PFSK-1 (cell line): ENCODE measurements at regions not wholly inside any gene's neighbourhood (a gene's known extent, or its start where the extent isn't known, plus 50 kb on each side); places are given as distances from the start of the nearest gene placed in this dataset.

ENCODE experiments used
- FOXP2 ChIP-seq: optimal IDR thresholded peaks from 2 replicates; pipeline ENCODE3; 2011; ENCODE audit warnings: borderline replicate concordance, control low read depth, inconsistent platforms; ENCODE audit not compliant: insufficient read depth; ENCODE audit errors: extremely low read length, extremely low read depth
- POLR2AphosphoS5 ChIP-seq: IDR thresholded peaks from 2 replicates; pipeline ENCODE4 v1.6.1; 2012; ENCODE audit warnings: low read depth, mild to moderate bottlenecking, control low read depth, low read length, moderate library complexity
- REST ChIP-seq, 2 experiments: IDR thresholded peaks; 2 replicates each; pipeline versions ENCODE4 v1.6.1 to v1.8.0; 2011 to 2012; ENCODE audit warnings: low read depth in 2 of 2, low read length in 2 of 2, control low read depth in 1 of 2, inconsistent platforms in 1 of 2, mild to moderate bottlenecking in 1 of 2, moderate library complexity in 1 of 2; ENCODE audit not compliant: insufficient read depth in 1 of 2
- SIN3A ChIP-seq: IDR thresholded peaks from 2 replicates; pipeline ENCODE4 v1.6.1; 2012; ENCODE audit warnings: mild to moderate bottlenecking, low read length, moderate library complexity, borderline replicate concordance; ENCODE audit not compliant: insufficient read depth
- TAF1 ChIP-seq: IDR thresholded peaks from 2 replicates; pipeline ENCODE4 v1.6.1; 2012; ENCODE audit warnings: low read length, control low read depth, borderline replicate concordance; ENCODE audit not compliant: insufficient read depth

DNA sequence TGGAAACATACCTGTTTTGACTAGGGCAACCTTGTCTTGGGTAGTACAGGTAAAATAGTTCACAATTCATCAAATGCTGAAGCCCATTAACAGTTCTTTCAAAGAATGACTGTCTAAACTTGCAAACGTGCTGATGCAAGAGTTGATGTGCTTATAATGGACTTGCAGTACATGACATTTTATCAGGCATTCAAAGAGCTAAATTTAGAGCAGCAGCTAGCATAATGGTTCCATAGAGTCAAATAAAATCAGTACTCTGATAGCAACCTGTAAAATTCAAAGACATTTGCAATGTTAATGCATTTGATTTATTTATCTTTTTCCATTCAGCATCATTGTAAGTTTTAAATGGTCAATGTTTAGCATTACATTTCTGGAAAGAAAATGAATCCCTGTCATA, 979.7 kb upstream of the SLC10A2 start:
- TF ChIP-seq TAF1 (no peak), FOXP2 (no peak), SIN3A (no peak), POLR2AphosphoS5 (no peak), REST (IDR thresholded peaks at IDR 0.05; ENCODE audit: insufficient read depth in 1 of 2, low read depth in 2 of 2, low read length in 2 of 2) (no peak)

DNA sequence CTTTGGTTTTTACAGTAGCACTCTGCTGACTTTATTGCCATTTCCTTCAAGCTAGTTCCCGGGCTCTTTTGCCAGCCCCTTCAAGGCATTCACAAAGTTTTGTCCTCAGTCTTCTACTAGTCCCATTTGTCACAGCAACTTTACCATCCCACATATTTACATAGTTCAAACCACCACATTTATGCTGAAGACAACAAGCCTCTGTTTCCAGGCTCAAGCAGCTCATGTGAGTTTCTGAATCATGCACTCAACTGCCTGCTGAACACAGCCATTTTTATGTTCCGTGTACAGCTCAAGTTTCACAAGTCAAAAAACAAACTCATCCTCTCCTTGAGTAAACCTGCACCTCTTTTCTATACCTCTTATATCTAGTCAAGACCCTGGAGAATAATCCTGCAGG, 977.0 kb upstream of the SLC10A2 start:
- TF ChIP-seq REST (IDR thresholded peaks at IDR 0.05; ENCODE audit: insufficient read depth in 1 of 2, low read depth in 2 of 2, low read length in 2 of 2) (no peak), POLR2AphosphoS5 (no peak), TAF1 (no peak), SIN3A (no peak), FOXP2 (no peak)

DNA sequence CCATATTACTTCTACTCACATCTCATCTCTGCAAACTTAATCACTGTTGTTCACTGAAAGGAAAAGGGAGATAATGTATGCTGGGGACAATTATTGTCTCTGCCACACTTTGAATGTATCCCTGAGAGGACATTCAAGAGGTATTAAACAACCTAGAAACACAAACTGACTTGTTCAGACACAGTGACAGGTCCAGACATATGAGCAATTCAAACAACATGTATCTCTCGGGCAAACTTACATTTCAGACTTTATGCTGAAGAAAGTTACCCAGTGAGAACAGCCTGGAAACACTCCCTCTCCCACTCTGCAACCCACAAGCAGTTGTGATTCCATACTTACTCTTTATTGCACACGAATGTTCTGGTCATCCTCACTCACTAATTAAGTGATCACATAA, 968.7 kb upstream of the SLC10A2 start:
- TF ChIP-seq TAF1 (no peak), POLR2AphosphoS5 (no peak), REST (IDR thresholded peaks at IDR 0.05; ENCODE audit: insufficient read depth in 1 of 2, low read depth in 2 of 2, low read length in 2 of 2) (no peak), SIN3A (no peak), FOXP2 (no peak)

DNA sequence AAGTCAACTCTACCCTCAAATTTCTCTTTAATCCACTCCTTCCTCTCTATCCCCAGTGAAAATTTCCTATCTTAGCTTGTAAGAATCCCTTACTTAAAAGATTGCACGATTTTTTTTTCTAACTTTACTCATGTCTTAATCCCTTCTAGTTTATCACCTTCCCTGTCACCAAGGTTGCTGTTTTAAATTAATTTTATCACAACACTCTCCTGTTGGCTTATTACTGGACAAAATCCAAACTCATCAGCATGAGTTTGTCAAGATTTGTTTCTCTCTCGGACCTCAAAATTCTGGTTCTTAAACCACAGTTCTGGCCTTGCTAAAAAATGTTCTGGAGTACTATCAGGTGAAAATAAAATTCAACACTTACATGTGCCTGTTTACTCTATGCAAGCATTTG, 959.1 kb upstream of the SLC10A2 start:
- TF ChIP-seq SIN3A = no peak
- no peak for TF ChIP-seq FOXP2
- no peak for TF ChIP-seq TAF1
- no peak for TF ChIP-seq REST (IDR thresholded peaks at IDR 0.05; ENCODE audit: insufficient read depth in 1 of 2, low read depth in 2 of 2, low read length in 2 of 2)
- TF ChIP-seq POLR2AphosphoS5 = no peak

DNA sequence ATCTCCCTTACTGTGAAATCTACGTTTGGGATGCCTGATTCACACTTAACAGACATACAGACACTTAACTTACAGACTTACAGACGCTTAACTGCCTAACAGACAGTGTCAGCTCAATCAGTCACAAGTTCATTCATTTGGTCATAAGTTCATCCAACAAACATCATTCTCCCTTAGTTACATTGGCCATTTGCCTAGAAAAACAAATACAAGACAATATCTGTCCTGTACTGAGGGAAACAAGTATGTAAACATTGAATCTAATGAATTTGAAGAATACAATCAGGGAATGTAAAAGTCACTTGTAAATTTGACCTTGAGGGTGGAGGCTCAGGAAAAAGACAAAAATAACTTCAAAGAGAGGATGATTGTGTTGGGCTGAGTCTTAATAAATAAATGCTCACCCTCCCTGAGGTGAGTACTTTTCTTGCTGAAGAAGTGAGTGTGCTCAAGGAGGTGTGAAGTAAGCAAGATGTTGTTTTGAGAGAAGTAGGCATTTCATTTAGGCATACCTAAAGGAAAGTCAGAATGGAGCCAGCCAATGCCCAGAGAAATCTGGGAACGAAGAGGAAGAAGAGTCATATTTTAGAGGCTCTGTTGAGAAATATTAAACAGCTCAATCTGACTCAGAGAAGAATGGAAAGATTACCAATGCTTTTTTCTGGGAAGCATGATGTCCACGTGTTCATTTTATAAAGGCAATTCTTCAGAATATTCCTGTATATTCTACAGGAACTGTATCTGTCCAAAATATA, 958.4 kb upstream of the SLC10A2 start:
- TF ChIP-seq TAF1 (no peak), FOXP2 (no peak), SIN3A (no peak)
